Naive thymus-derived CD8-positive, alpha-beta T cell (primary cell): ENCODE measurements at regions not wholly inside any gene's neighbourhood (a gene's known extent, or its start where the extent isn't known, plus 50 kb on each side); places are given as distances from the start of the nearest gene placed in this dataset.
"Not testable (repeated sequence)": the region's sequence is repeated elsewhere in the genome, so short reads cannot be mapped to it uniquely, and the experiment has no call there.

Experiments
- ATAC-seq, 2 donors: fragments of 150-1000 bp; cut with Tn5 transposase in 1 of 2; sonication (Bioruptor Pico), chemical (Tn5 transposase) in 1 of 2; 1 replicate in 1 of 2; 2 replicates in 1 of 2; pipeline ENCODE4 v1.10.0; 2021; ENCODE audit warnings: mild to moderate bottlenecking in 2 of 2, moderate library complexity in 2 of 2
- POLR2A ChIA-PET: fragments of 350-600 bp; sonication (Branson Sonifier 250); formaldehyde crosslinking; loops from one replicate; lab custom pipeline; 2021; ENCODE audit warnings: antibody characterized with exemption; lab: Charles Lee
- DNase-seq, 10 donors: peaks; one replicate each; pipeline versions ENCODE4 v3.0.0 to v3.0.0-alpha.2; 2020 to 2022
- H3K27ac Mint-ChIP-seq, 10 donors: one replicate each; pipeline ENCODE4 v1.8.0; 2020 to 2022; ENCODE audit warnings: mild to moderate bottlenecking in 10 of 10, mixed read lengths in 10 of 10, moderate library complexity in 4 of 10, inconsistent platforms in 1 of 10
- H3K27me3 Mint-ChIP-seq, 5 donors: one replicate each; pipeline ENCODE4 v1.8.0; 2021 to 2022; ENCODE audit warnings: mixed read lengths in 5 of 5
- H3K36me3 Mint-ChIP-seq, 3 donors: one replicate each; pipeline ENCODE4 v1.8.0; 2020 to 2022; ENCODE audit warnings: mixed read lengths in 3 of 3, mild to moderate bottlenecking in 2 of 3, inconsistent platforms in 1 of 3
- H3K4me1 Mint-ChIP-seq, 4 donors: one replicate each; pipeline ENCODE4 v1.8.0; 2021 to 2022; ENCODE audit warnings: mixed read lengths in 4 of 4
- H3K4me3 Mint-ChIP-seq, 10 donors: one replicate each; pipeline ENCODE4 v1.8.0; 2020 to 2022; ENCODE audit warnings: mild to moderate bottlenecking in 10 of 10, mixed read lengths in 10 of 10, moderate library complexity in 6 of 10, inconsistent platforms in 1 of 10
- H3K9me3 Mint-ChIP-seq, 9 donors: one replicate each; pipeline ENCODE4 v1.8.0; 2020 to 2022; ENCODE audit warnings: mixed read lengths in 9 of 9, mild to moderate bottlenecking in 3 of 9, inconsistent platforms in 1 of 9, moderate library complexity in 1 of 9

DNA sequence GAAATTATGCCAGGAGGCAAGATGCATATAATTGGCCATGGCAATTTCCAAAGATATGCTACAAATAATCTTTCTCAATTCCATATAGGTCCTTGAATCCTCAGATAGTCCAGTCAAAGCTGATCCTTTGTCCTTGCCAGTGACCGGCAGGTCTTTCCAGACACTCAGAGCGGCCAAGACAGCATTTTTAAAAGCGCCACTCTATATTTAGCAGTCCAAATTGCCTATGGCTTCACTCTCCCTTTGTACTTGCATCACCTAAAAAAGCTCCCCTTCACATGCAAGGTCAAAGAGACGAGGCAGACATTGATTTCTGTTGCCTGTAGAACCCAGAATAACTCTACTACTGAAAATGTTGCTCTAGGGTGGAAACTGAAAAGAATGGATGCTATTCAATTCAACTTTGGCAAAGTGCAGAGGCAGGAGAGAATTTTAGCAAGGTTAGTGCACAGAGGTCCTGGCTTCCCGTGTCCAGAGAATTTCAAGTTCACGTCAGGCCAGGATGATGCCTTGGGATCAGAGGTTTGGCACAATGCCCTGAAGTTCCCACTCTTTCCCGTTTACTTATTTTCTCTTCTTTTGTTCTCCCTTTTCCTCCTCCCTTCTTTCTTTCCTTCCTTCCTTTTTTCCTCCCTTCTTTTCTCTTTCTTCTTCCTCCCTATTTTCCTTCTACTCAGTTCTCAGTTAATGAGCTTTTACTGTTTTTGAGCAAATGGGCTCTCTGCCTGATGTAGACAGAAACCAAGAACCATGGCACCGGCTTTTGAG, 108.5 kb downstream of the KCNK1 start:
- POLR2A ChIA-PET: no interaction called here
- Mint-ChIP-seq H3K4me1 (no peaks in the 10 kb centered on the region), H3K27me3 (peaks cover 0 to 13% (median 2%) of the 10 kb centered on the region in 5 donors), H3K9me3 (peaks cover 0 to 3% (median 0%) of the 10 kb centered on the region in 9 donors), H3K4me3 (no peak overlapping the region), H3K27ac (no peak overlapping the region), H3K36me3 (no peaks in the 10 kb centered on the region)
- DNase-seq: no peak
- ATAC-seq: no peak

DNA sequence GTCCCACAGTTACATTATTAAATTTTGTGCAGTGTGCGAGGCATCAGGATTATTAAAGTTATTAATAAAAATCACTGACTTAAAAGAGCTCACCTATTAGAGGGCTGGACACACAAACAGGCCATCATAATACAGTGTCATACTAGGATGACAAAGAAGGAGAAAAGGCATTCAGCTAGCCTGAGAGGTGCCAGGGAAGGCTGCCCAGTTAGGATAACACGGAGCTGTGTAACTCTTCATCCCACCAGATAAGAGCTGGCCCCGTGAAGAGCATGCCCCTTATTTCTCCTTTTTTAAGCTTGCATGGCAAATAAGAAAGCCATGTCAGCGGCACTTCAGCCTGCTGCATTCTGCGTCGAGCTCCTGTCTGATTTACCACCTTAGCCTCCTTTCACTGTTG, 109.5 kb downstream of the KCNK1 start:
- H3K4me1 Mint-ChIP-seq: no peaks in the 10 kb centered on the region
- H3K4me3 Mint-ChIP-seq: no peak overlapping the region
- DNase-seq (no peak), ATAC-seq (no peak)
- peaks cover 0 to 13% (median 2%) of the 10 kb centered on the region in 5 donors for H3K27me3 Mint-ChIP-seq
- H3K36me3 Mint-ChIP-seq: no peaks in the 10 kb centered on the region
- peaks cover 0 to 3% (median 0%) of the 10 kb centered on the region in 9 donors for H3K9me3 Mint-ChIP-seq
- POLR2A ChIA-PET: no interaction called here
- H3K27ac Mint-ChIP-seq: no peak overlapping the region

DNA sequence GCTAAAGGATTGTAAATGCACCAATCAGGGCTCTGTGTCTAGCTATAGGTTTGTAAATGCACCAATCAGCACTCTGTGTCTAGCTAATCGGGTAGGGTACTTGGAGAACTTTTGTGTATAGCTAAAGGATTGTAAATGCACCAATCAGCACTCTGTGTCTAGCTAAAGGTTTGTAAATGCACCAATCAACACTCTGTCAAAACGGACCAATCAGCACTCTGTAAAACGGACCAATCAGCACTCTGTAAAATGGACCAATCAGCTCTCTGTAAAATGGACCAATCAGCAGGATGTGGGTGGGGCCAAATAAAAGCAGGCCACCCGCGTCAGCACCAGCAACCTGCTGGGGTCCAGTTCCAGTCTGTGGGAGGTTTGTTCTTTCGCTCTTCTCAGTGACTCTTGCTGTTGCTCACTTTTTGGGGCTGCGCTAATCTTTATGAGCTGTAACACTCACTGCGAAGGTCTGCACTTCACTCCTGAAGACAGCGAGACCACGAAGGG, 110.3 kb downstream of the KCNK1 start:
- Mint-ChIP-seq H3K27ac (peak overlapping the region in 1 of 10 donors; percentile 25), H3K27me3 (peaks cover 0 to 13% (median 2%) of the 10 kb centered on the region in 5 donors)
- H3K4me1 Mint-ChIP-seq, POLR2A ChIA-PET, DNase-seq, H3K4me3 Mint-ChIP-seq, ATAC-seq, H3K36me3 Mint-ChIP-seq, H3K9me3 Mint-ChIP-seq: not testable (repeated sequence)

DNA sequence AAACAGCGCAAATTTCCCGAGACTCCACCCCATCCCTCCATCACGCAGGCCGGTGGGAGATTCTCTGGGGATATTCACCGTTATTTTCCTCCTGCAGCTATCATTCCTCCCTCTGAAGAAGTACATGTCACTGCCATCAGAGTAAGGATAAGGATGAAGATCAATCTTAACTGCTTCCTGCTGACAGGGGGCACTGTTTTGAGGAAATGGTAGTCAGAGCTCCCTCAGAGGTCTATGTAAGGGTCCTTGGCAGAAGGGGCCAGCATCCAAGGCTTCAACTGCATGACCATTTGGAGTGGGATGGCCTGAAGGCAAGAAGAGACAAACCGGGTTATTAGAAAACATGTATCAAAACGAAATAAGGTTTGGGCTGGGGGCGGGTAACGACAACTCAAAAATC, 111.5 kb downstream of the KCNK1 start:
- peaks cover 0 to 11% (median 2%) of the 10 kb centered on the region in 5 donors for H3K27me3 Mint-ChIP-seq
- H3K4me1 Mint-ChIP-seq: no peaks in the 10 kb centered on the region
- H3K36me3 Mint-ChIP-seq: no peaks in the 10 kb centered on the region
- ATAC-seq (no peak), DNase-seq (no peak)
- H3K4me3 Mint-ChIP-seq: no peak overlapping the region
- POLR2A ChIA-PET: no interaction called here
- no peak overlapping the region for H3K27ac Mint-ChIP-seq
- H3K9me3 Mint-ChIP-seq: peaks cover 0 to 3% (median 0%) of the 10 kb centered on the region in 9 donors

DNA sequence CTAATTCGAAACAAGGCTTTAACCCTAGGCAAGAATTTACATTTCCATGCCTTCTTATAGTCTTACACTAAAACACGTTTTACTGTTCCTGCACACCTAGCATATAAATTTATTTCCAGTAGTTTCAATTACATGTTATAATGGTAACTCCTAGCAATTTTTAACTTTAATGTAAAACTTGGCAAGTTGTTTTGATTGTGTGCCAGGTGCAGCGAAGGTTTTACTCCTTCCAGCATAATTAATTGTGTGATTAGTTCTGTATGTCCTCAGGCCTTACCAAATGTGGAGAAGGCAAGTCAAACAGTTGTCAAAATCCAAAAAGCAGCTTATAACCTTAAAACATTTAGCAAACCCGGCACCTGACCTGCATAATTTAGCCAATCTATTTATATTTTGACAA, 114.8 kb downstream of the KCNK1 start:
- Mint-ChIP-seq H3K36me3 (no peaks in the 10 kb centered on the region), H3K4me1 (no peaks in the 10 kb centered on the region), H3K9me3 (peaks cover 0 to 3% (median 0%) of the 10 kb centered on the region in 9 donors), H3K27me3 (peaks cover 0 to 3% (median under 1%) of the 10 kb centered on the region in 5 donors), H3K4me3 (no peak overlapping the region), H3K27ac (no peak overlapping the region)
- POLR2A ChIA-PET: no interaction called here
- DNase-seq: no peak
- no peak for ATAC-seq

DNA sequence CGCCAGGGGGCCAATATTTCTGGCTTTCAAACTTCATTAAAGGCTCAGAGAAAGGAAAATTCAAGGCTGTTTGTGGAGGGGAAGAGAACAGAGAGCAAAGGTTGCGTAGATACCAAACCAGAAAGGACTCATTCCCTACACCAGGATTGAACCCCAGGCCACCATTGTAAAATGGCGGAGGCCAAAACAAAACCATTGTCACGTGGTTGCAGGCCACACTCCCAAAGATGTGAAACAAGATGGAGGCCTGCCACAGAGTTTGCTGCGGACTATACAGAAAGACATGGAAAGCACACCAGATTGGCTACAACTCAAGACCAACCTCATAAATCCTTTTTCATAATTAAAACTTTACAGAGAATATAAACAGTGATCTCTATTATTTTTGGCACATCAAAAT, 116.5 kb downstream of the KCNK1 start:
- Mint-ChIP-seq H3K27ac (no peak overlapping the region), H3K4me3 (no peak overlapping the region), H3K9me3 (peaks cover 0 to 3% (median 0%) of the 10 kb centered on the region in 9 donors), H3K36me3 (no peaks in the 10 kb centered on the region), H3K4me1 (no peaks in the 10 kb centered on the region), H3K27me3 (peaks cover 0 to 10% (median 4%) of the 10 kb centered on the region in 5 donors)
- no peak for ATAC-seq
- DNase-seq: no peak
- POLR2A ChIA-PET: no interaction called here

DNA sequence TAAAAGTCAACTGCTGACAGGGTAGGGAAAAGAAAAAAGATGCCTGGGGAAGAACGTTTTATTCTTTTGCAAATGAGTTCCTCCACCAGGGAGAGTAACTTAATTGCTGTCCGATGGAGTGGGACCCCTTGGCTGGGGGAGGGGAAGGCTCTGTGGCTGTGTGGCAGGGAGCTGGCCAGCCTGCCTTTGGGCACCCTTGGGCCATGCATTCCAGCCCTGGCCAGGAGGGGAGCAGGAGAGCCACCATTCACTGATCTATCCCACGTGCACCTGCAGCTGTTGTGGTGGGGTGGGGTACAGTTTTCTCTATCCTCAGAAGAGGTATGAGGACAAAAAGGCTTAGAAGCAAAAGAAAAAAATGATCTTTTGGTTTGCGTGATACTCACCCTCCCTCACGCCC, 116.9 kb downstream of the KCNK1 start:
- Mint-ChIP-seq H3K9me3 (peaks cover 0 to 3% (median 0%) of the 10 kb centered on the region in 9 donors), H3K36me3 (no peaks in the 10 kb centered on the region), H3K27ac (no peak overlapping the region), H3K27me3 (peaks cover 0 to 10% (median 4%) of the 10 kb centered on the region in 5 donors), H3K4me3 (no peak overlapping the region), H3K4me1 (no peaks in the 10 kb centered on the region)
- DNase-seq (no peak), ATAC-seq (no peak)
- POLR2A ChIA-PET: no interaction called here

DNA sequence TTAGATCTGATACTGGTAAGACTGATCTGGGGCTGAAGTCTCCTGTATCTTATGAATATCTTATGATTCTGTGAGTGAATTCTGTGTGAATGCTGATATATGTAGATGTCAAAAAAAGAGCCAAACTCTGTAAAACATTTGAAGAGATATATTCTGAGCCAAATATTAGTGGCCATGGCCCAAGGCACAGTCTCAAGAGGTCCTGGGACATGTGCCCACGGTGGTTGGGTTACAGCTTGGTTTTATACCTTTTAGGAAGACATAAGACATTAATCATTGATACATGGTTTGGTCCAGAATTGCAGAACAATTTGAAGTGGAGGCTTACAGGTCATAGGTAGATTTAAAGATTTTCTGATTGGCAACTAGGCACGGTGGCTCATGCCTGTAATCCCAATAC, 118.3 kb downstream of the KCNK1 start:
- peaks cover 0 to 3% (median 0%) of the 10 kb centered on the region in 9 donors for H3K9me3 Mint-ChIP-seq
- H3K4me1 Mint-ChIP-seq: no peaks in the 10 kb centered on the region
- DNase-seq (no peak), ATAC-seq (no peak)
- no peak overlapping the region for H3K4me3 Mint-ChIP-seq
- H3K36me3 Mint-ChIP-seq: no peaks in the 10 kb centered on the region
- POLR2A ChIA-PET: no interaction called here
- H3K27ac Mint-ChIP-seq: no peak overlapping the region
- peaks cover 0 to 10% (median 4%) of the 10 kb centered on the region in 5 donors for H3K27me3 Mint-ChIP-seq

DNA sequence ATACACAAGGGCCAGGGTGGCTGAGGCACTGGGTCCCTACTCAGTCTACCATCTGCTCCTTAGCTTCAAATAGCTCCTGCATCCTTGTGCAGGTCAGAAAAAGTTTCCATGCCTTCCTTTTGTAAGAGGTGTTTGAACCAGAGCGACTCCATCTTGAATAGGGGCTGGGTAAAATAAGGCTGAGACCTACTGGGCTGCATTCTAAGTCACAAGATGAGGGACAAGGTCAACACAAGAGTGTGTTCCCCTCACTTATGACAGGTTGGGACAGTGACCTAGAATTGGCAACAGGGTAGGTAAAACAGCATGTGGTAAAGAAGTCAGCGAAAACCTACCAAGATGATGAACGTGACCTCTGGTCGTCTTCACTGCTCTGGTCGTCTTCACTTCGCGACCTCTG, 120.5 kb downstream of the KCNK1 start:
- Mint-ChIP-seq H3K4me1 (no peaks in the 10 kb centered on the region), H3K27ac (no peak overlapping the region), H3K36me3 (no peaks in the 10 kb centered on the region), H3K4me3 (no peak overlapping the region), H3K9me3 (peaks cover 0 to 3% (median 0%) of the 10 kb centered on the region in 9 donors), H3K27me3 (peaks cover 0 to 10% (median 4%) of the 10 kb centered on the region in 5 donors)
- ATAC-seq (no peak), DNase-seq (no peak)
- POLR2A ChIA-PET: no interaction called here

DNA sequence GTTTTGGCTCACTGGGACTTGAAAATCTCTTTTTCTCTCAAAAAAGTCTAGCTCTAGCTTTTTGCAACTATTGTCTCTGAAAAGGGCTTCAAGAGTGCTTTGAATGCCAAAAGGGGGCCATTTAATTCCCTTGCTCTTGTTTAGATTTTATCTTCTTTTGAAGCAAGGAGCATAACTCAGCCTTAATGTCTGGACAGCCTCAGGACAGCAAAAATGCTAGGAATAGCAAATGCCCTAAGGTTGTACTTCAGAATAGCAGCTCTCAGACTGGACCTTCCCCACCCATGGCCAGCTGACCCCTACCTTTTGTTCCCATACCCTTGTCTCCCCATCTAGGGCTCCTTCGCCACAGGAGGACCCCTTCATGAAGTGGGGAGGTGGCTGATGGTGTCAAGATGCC, 121.4 kb downstream of the KCNK1 start:
- no peak for ATAC-seq
- Mint-ChIP-seq H3K27me3 (peaks cover 0 to 10% (median 4%) of the 10 kb centered on the region in 5 donors), H3K9me3 (peaks cover 0 to 3% (median 0%) of the 10 kb centered on the region in 9 donors), H3K27ac (no peak overlapping the region), H3K4me1 (no peaks in the 10 kb centered on the region), H3K36me3 (no peaks in the 10 kb centered on the region), H3K4me3 (no peak overlapping the region)
- POLR2A ChIA-PET: no interaction called here
- DNase-seq: no peak

DNA sequence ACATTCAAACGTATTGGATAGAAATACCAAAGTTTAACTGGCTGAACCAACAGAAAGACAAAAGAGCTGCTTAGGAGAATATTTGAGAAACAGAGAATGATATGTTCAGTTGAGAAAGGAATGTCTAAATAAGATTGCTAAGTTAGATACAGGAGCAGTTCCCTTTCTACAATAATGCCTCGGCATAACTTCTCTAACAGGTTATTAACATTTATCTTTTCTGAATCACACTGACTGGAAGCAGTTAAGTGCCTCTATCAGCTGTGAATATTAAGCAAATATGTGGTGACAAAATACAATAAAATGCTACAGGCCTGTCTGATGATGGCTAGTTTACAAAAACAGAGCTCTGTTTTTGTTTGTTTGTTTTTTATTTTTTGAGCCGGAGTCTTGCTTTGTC, 121.9 kb downstream of the KCNK1 start:
- POLR2A ChIA-PET: no interaction called here
- Mint-ChIP-seq H3K27ac (no peak overlapping the region), H3K36me3 (no peaks in the 10 kb centered on the region), H3K9me3 (peaks cover 0 to 3% (median 0%) of the 10 kb centered on the region in 9 donors), H3K4me1 (no peaks in the 10 kb centered on the region), H3K4me3 (no peak overlapping the region), H3K27me3 (peaks cover 0 to 10% (median 4%) of the 10 kb centered on the region in 5 donors)
- ATAC-seq (no peak), DNase-seq (no peak)

DNA sequence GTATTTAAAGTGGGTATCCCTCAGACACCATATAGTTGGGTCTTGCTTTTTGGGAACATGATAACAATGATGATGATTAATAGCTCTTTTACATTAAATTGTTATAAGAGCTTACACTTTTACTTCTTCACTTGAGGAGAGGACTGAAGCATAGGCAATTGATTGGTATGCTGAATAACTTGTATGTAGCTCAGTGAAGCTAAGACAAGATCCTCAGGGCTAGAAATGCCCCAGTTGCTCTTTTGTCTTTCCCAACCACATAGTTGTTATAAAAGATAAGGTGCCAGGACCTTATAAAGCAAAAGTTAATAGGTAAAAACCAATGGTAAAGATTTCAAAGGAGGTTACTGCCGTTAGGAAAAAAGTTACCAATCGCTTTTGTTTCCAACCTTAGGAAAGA, 123.4 kb downstream of the KCNK1 start:
- ATAC-seq (no peak), DNase-seq (no peak)
- Mint-ChIP-seq H3K36me3 (no peaks in the 10 kb centered on the region), H3K27me3 (peaks cover 0 to 10% (median 4%) of the 10 kb centered on the region in 5 donors), H3K4me3 (no peak overlapping the region), H3K9me3 (peaks cover 0 to 3% (median 0%) of the 10 kb centered on the region in 9 donors), H3K27ac (no peak overlapping the region), H3K4me1 (no peaks in the 10 kb centered on the region)
- POLR2A ChIA-PET: no interaction called here

DNA sequence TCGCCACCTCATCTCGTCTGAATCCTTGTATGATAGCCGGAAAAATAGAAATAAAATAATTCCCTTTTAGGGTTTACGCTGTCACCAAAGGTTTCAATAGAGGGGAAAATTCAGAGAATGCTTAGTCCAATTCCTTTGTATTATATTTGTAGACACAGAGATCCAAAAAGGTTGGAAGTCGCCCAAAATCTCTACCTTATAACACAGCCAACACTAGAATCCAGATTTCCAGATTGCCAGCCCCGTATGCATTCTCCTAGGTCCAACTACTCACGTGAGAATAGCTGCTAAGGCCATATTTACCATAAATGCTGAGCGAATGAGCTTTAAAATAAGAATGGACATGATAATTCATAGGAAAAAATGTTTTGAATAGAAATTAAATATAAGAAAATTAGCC, 124.5 kb downstream of the KCNK1 start:
- Mint-ChIP-seq H3K4me1 (no peaks in the 10 kb centered on the region), H3K9me3 (peaks cover 0 to 3% (median 0%) of the 10 kb centered on the region in 9 donors), H3K36me3 (no peaks in the 10 kb centered on the region), H3K4me3 (no peak overlapping the region), H3K27me3 (peaks cover 2 to 12% (median 7%) of the 10 kb centered on the region in 5 donors), H3K27ac (no peak overlapping the region)
- ATAC-seq (no peak), DNase-seq (no peak)
- POLR2A ChIA-PET: no interaction called here
